ENCODE measurements at regions not wholly inside any gene's neighbourhood (a gene's known extent, or its start where the extent isn't known, plus 50 kb on each side); places are given as distances from the start of the nearest gene placed in this dataset.
"Not testable (repeated sequence)": the region's sequence is repeated elsewhere in the genome, so short reads cannot be mapped to it uniquely, and the experiment has no call there.

DNA sequence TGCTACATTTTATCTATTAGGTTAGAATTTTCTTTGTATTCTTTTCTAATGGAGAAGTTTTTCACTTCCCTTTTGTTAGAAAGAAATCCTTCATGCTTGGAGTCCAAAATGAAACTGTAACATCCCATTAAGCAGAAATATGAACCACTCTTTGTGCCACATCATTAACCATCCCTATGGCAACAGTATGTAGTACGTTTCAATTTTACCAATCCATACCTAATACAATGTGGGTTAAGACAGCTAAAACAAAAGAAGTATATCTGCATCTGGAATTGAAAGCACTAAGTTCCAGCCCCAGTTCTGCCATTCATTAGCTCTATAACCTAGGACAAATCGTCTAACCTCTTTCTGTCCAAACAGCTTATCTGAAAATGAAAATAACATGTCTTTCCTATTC is 409.2 kb upstream of the SPHKAP start:
- no peak for DNase-seq (ENCODE audit: low spot score)

- no peak for DNase-seq (ENCODE audit: low spot score)
Measured at GRCh38 chr2:228589115-228589514, 407.6 kb upstream of the SPHKAP start.

GRCh38 chr2:228581731-228582130 is 400.2 kb upstream of the SPHKAP start:
- peak; percentile 69 for DNase-seq (ENCODE audit: low spot score)

- DNase-seq (ENCODE audit: low spot score) = no peak
Measured at GRCh38 chr2:228575897-228576296, 394.4 kb upstream of the SPHKAP start.

DNA sequence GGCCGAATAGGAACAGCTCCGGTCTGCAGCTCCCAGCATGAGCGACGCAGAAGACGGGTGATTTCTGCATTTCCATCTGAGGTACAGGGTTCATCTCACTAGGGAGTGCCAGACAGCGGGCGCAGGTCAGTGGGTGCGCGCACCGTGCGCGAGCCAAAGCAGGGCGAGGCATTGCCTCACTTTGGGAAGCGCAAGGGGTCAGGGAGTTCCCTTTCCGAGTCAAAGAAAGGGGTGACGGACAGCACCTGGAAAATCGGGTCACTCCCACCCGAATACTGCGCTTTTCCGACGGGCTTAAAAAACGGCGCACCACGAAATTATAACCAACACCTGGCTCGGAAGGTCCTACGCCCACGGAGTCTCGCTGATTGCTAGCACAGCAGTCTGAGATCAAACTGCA is 386.8 kb upstream of the SPHKAP start:
- DNase-seq (ENCODE audit: low spot score) = not testable (repeated sequence)

DNA sequence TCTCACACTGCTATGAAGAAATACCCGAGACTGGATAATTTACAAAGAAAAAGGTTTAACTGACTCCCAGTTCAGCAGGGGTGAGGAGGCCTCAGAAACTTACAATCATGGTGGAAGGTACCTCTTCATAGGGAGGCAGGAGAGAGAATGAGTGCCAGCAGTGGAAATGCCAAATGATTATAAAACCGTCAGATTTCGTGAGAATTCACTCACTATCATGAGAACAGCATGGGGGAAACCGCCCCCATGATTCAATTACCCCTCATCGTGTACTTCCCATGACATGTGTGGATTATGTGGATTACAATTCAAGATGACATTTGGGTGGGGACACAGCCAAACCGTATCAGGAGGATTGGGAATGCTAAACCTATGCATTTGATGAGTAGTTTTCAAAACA is 380.3 kb upstream of the SPHKAP start:
- DNase-seq (ENCODE audit: low spot score) = no peak

DNA sequence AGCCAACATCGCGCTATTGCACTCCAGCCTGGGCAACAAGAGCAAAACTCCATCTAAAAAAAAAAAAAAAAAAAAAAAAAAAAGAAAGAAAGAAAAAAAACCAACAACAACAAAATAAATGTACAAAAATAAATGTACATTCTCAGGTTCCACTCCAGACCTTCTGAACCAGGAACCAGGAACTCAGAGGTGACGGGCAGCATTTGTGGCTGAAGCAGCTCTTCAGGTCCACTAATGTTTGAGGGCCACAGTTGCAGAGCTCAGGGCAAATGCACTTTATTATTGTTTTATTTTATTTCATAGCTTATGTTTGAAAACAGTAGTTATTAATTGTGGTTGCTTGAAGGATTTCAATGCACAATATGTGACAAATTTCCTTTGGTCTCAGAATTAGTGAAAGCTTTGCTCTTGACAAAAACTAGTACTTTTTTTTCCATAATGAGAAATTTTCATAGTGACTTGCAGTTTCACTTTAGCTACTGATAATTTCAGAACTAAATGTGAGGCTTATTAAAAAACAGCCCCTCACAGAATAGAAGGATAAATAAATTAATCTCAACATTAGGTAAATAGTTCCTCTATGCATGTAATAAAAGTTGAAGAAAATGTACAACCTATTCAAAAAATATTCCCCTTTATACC is 378.4 kb upstream of the SPHKAP start:
- DNase-seq (ENCODE audit: low spot score) = no peak

DNA sequence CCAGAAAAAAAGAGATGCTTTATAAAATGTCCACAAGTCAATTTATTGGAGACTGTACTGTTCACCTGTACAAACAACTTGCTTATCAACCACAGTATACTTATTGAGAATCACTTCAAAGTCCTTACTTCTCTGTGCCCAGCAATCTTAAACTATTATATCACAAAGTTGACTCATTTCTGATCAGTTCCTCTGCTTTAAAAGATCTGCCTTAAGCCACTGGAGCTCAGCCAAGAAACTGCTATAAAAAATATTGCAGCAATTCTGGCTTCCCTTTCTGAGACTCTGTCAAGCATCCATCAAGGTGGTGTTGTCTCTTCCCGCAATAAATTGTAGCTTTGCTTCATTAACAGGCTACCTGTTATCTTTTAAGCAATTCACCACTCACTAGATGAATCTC is 375.2 kb upstream of the SPHKAP start:
- DNase-seq (ENCODE audit: low spot score) = no peak

GRCh38 chr2:228549441-228550007 is 368.0 kb upstream of the SPHKAP start:
- DNase-seq (ENCODE audit: low spot score) = no peak

GRCh38 chr2:228548230-228548629 is 366.7 kb upstream of the SPHKAP start:
- DNase-seq (ENCODE audit: low spot score) = no peak

DNA sequence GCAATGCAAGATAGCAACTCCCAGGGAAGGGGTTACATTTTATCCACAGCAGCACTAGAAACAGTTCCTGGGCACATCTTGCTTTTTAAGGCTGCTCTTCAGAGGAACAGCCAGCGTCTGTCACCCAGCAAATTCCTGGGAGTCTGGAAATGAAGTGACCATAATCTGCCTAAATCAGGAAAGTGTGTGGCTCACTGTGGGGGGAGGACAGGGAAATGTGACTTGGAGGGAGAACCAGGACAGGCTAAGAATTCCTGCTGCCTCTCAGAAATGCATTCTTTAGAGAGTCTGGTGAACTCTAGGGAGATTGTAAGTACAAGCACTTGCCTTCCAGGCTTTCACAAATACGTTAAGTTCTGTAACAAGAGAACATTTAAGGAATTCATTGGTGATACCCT is 364.3 kb upstream of the SPHKAP start:
- no peak for DNase-seq (ENCODE audit: low spot score)

- DNase-seq (ENCODE audit: low spot score) = no peak
Measured at GRCh38 chr2:228545041-228545747, 363.7 kb upstream of the SPHKAP start.

- DNase-seq (ENCODE audit: low spot score) = no peak
Measured at GRCh38 chr2:228543117-228543516, 361.6 kb upstream of the SPHKAP start.

- DNase-seq (ENCODE audit: low spot score) = no peak
Measured at GRCh38 chr2:228542277-228542676, 360.8 kb upstream of the SPHKAP start.

GRCh38 chr2:228541789-228542188 is 360.3 kb upstream of the SPHKAP start:
- peak; percentile 24 for DNase-seq (ENCODE audit: low spot score)

GRCh38 chr2:228540976-228541375 is 359.5 kb upstream of the SPHKAP start:
- DNase-seq (ENCODE audit: low spot score) = no peak

DNA sequence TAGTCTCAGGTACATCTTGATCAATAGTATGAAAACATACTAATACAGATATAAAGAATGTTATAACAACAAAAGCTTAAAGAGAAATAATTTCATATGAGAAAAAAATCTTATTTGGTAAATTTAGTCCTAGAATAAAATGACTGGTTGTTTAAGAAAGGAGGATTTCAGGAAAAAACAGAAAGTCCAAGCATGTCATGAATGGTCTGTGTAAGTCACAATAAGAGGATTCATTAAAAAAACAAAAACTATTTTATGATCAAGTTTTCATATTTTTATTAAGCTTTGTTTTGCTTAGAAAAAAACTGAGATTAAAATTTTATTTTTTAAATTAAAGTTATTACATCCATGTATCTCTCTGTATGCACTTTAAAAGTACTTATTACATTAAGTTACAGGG is 353.9 kb upstream of the SPHKAP start:
- no peak for DNase-seq (ENCODE audit: low spot score)

GRCh38 chr2:228533156-228533555 is 351.7 kb upstream of the SPHKAP start:
- no peak for DNase-seq (ENCODE audit: low spot score)

DNA sequence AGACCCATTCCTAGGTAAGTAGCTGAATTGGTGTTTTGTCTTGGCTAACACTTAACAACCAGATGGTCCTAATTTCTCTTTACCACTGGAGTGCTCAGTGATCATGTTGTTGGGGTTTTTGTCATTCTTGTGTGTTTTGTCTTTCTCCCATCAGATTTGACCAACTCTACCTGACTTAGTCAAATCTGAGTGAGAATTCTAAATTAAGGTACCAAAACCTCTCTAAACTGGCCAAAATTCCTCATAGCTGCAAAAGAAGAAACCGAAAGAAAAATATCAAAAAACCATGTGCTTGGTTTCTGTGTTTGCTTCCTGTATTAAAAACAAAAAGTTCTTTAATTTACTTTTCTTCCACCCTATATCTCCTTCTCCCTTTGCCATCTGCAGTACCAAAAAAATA is 350.7 kb upstream of the SPHKAP start:
- DNase-seq (ENCODE audit: low spot score) = no peak

DNA sequence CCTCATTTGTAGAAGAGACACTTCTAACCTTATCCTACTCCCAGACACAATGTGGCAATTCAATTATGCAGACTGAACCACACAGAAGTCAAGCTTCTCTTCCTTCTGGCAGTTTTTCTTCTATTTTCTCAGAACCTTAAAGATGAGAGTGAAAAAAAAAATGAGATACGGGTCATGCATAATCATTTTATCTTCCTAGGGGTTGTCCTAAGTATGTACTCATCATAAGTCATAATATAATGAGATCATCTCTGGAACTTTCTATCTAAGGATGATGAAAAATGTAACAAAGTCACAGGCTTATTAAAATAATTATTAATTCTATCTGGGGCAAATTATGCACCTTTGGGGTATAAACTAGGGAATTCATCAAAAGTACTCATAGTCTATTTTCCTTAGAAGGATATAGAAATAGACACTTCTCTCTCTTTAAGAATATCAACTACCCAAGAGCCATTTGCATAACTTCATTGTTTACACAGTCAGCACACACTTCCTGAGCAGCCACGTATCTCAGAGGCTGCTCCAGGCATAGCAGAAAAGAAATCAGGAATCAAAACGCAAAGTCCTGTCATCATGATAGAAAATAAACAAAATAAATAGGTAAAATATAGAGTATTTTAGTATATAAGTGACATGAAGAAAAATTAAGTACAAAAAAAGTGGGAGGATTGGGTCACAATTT is 345.9 kb upstream of the SPHKAP start:
- DNase-seq (ENCODE audit: low spot score) = no peak

DNA sequence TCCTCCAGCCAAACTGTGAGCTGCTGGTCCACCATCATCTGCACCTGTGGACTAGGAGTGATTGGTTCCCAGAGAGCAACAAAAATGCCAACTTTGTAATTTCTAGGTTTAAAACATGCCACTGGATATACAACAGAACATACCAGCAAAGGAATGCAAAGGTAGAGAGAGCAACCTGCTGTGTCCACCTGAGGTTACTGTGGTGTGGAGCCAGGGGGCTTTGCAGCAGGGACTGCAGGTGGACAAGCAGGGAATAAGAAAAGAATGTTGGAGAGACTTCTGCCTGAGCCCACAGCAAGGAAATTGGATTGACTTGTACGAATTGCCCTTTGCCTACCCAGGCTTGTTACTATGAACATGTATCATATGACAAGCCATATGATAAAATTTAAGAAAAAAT is 345.2 kb upstream of the SPHKAP start:
- no peak for DNase-seq (ENCODE audit: low spot score)

DNA sequence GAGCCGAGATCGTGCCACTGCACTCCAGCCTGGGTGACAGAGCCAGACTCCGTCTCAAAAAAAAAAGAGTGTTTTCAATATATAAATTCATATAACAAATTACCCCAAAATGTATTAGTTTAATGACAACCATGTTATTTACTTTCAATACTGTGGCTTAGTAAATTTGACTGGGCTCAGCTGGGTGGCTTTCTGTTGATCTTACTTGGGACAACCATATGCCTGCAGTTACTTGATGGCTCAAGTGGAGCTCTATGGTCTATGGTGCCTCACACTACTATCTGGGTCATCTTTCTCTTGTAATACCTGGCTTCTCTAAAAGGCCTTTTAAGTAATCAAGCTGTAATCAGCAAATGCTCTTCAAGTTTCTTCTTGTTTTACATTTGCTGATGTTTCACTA is 341.5 kb upstream of the SPHKAP start:
- no peak for DNase-seq (ENCODE audit: low spot score)

GRCh38 chr2:228522276-228522675 is 340.8 kb upstream of the SPHKAP start:
- no peak for DNase-seq (ENCODE audit: low spot score)

Measured in H4 (cell line).